GM19463 (cell line): ENCODE measurements at regions not wholly inside any gene's neighbourhood (a gene's known extent, or its start where the extent isn't known, plus 50 kb on each side); places are given as distances from the start of the nearest gene placed in this dataset.
"Not testable (repeated sequence)": the region's sequence is repeated elsewhere in the genome, so short reads cannot be mapped to it uniquely, and the experiment has no call there.

Experiments used
- ATAC-seq: cut with Tn5 transposase; IDR thresholded peaks from one replicate; pipeline ENCODE4 v1.9.1; 2021; ENCODE audit warnings: mild to moderate bottlenecking, moderate library complexity; ENCODE audit not compliant: unreplicated experiment

DNA sequence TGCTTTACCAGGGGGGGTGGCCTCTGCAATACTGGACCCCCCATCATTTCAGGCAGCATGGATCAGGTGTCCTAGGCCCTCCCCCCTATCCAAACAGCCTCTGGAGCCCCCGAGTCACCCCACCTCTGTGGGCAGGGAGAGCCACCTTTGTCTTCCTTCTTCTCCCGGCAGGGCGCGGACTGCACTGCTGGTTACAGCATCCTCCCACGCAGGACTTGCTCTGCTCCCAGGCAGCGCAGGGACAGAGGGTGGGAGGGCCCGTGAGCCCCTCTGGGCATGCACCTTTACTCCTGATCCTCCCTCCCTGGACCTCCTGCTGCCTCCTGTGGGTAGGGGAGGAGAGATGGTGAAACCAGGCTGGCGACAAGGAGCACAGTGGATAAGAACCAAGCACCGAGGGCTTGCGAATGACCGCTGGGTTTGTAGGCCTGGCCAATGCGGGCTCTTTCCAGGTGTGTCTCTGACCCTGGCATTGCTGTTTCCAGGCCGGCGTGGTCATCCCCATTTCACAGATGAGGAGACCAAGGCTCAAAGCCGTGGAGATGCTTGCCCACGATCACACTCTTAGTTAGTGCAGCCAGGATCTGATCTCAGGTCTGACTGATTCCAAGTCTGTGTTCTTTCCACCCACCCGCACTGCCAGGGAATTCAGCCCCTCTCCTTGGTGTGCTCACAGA, 73.6 kb upstream of the TARDBP start:
- ATAC-seq, result no peak

DNA sequence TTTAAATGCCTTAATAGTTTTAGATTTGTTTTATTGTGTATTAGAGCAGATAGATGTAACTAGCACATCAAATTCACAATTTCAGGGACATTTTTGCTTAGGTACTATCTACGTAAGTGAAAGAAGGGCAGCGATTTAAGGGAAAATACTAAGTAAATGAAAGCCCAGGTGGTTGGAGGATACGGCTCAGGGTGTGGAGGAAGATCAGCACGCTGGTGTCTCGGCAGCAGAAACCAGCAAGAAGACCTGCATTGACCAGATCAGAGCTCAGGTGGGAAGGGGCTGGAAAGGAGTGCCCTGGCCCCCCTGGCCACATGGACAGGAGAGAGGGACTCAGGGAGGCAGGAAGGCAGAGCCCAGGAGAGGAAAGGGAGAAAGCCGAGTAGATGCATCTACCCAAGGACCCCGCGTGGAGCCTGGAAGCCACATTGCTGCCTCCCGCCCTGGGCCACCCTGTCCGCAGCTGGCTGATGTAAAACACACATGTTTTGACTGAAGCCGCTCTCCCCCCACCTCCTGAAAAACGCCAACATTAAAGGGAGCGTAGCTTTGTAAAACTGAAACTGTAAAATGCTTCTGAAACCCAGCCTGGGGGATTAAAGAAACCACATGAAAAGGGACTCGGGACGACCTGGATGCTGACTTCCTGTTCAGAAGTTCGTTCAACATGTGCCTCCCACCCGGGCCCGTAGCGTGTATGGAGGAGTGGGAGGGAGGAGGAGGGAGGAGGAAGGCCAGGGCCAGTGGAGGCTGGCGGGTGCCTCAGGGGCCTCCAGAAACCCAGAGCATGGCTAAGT, 72.6 kb upstream of the TARDBP start:
- peak; percentile 88 for ATAC-seq

DNA sequence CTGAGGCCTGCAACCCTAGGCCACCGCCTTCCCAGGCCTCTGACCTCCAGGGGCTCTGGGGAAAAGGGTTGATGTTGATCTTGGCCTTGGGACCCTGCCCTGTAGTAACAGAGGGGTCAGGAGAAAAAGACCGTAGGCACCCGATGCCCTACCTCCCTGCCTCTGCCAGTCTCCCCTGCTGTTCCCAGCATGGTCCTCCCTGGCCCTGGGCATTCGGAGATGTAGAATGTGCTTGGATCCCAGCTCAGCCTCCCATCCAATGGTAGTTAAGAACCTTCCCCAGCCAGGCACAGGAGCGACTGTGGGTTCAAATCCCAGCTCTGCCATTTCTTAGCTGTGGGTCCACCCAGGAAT, 72.0 kb upstream of the TARDBP start:
- no peak for ATAC-seq

DNA sequence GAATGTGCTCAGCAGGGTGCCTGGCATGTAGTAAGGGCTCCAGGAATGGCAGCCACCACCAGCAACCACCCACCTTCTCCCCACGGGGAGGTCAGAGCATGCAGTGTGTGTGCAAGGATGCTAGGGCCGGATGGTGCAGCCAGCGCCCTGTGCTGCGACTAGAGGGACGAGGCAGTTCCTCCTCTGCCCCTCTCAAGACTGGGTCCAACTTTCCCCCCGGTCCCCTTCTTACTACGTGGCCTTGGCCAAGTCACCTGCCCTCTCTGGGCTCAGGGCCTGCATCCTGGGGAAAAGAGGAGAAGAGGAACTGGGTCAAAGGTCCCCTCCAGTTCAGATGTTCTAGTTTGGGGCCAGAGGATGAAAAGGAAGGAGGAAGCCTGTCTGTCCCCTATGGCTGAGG, 71.6 kb upstream of the TARDBP start:
- ATAC-seq, result no peak

DNA sequence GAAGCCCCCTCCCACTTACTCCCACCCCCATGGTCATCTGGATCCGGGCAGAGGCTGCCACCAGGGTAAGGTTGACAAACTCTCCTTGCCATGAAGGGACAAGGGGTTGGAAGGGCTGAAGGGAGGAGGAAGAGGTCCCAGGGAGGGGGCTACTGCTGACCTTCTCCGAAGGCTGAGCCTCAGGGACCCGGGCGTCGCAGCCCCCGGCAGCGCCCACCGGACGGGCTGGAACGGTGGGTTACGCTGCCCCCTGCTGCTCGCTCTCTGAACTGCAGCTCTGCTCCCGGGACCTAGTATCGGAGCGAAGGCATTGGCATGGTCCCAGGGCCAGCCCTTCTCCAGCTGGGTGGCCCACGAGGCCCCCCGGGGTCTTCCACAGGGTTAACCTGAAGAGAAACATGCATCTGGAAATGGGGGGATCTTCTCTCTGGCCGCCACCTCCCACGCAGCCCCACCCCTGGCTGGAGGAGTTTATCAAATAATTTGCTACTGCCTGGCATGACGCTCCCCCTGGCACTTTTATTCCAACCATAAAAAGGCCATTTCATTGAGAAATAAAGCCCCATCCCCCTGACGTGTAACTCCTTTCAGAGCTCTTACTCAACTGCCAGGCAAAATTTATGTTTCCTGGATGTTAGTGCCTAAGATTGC, 70.4 kb upstream of the TARDBP start:
- no peak for ATAC-seq

DNA sequence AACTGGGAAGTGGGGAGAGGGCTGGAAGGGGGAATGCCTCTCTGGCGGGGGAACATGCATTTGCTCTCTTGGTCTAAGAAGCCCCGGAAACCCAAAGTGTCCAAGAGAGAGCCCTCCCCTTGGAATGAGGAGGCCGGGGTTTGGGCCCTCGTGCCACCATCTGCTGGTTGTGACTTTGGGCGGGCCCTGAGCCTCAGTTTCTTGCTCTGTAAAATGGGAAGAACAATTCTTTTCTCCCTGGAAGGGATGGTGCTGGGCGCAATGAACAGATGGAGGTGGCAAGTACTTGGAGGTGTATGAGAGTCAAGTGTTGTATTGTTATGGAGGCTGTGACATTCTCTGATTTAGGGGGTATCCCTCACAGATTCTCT, 69.9 kb upstream of the TARDBP start:
- no peak for ATAC-seq

DNA sequence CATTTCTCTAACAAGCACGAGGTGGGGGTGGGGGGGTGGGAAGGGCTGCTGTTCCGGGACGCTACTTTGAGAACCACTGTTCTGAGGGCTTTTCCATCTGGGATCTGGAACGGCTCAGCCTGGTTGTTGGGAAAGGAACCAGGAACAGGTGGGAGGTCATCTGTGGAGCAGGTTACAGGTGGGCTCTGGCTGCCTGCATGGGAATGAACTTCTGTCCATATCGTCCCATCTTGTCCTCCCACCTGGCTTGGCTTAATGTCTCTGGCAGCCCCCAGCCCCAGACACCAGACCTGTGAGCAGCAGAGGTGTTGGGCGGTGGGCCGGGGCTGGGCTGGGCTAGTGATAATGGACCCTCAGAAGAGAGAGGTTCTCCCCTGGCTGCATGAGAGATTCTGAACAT, 69.4 kb upstream of the TARDBP start:
- no peak for ATAC-seq

DNA sequence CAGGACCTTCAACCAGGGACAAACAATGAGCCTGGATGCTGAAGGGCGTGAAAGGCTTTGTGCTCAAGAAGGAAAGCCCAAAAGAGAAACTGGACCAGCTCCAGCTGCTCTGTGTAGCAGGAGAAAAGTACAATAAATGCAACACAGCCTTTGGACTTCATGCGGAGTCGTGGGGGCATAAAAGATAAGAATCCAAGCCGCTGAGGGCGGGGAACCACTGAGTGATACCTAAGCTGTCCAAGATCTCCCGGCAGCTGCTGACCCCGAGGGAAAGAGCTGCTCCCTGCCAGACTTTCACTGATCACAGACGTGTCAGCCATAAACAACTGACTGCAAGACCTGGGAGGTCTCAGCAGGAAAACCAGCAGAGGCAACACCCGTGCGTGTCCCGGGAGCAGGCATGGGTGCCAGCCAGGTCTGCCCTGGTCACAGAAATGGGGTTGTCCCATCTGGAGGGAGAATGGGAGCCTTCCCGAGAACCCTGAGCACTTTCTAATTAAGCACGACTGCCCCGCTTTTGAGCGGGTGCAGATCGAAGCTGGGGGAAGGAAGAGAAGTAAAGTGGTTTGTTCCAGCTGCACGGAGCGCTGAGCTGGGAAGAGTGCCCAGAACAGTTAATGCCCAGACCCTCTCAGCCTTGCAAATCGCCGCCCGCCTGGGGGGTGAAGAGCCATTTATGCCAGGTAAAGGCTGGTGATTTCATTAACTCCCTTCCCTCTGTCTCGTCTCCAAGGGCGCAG, 68.3 kb upstream of the TARDBP start:
- no peak for ATAC-seq

DNA sequence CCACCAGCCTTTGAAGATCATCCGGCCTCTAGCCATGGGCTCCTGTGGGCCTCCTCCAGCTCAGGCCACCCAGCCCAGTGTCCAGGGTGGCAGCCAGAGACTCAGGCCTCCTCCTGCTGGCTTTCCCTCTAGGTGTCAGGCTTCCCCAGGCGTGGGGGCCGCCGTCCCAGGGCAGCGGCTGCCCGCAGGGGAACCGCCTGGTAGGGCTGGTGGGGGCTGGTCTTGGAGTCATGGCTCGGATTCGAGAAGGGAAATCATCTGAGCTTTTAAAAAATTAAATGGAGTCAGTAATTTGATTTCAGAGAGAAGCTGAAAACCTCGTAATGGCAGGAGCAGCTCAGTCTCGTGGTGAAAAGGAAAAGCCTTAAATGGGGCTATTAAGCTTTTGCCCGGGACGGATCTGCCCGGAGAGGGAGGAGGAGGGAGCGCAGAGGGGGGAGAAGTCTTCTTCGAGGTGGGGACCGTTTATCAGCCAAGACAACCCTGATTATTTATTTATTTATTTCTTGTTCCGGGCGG, 66.4 kb upstream of the TARDBP start:
- ATAC-seq, result no peak

DNA sequence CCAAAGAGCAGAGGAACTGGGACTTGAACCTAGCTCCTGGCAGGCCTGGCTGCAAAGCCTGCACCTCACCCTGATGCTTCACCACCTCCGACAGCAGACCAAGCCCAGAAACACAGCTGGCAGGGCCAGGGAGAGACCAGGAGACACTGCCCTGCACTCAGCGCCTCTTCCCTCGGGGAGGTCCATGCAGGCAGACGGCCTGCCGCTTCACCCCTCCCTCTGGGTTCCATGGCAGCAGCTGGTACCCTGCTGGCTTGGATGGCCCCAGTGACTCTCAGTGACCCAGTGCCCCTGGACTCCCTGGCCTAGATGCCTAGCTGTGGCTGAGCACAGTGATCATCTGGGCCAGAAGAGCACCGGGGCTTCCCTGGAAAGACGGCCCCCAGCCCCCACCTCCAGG, 65.3 kb upstream of the TARDBP start:
- no peak for ATAC-seq

DNA sequence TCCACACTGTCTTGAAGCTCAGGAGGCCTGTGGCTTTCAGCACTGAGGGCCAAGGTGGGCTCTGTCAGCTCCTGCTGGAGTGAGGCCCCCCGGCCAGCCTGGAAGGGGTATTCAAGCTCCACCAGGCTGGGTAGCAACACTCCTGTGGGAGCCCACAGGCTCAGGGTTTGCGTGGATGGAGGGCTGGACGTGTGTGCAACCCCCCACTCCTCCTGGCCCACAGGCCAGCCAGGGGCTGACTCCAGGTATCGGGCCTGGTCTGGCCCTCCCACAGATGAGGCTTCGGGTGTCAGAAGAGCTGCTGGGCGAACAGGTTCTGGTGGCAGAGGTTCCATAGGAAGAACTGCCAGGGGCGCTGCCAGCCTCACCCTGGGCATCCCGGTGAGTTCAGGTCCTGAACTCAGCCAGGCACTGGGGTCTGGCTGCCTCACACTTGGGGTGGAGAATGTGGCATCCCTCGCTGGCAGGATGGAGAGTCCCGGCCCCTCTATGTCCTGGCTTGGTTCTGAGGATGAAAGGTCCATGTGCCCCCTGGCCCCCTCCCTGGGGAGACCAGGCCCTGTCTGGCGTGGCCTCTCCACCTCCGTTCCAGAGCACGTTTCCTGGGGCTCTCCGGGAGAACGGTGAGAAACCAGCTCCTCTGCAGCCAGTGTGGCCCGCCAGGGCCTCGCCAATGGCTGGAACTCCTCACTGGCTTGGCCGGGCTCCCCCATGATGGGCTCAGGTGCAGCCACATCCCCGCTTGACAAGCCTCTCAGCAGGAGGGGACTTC, 64.6 kb upstream of the TARDBP start:
- no peak for ATAC-seq

DNA sequence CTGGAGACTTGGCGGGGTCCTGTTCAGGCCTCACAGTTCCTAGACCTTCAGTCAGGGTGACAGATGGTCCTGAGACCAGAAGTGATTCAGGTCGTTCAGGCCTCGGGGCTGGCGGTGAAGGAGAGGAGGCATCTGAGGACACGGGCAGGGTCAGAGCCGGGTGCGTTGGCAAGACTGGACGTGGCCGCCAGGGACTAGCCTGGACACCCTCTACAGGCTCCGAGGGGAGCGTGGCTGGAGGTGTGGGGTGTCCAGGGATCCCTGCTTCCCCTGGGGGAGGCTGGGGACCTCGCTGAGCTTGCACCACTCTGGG, 64.0 kb upstream of the TARDBP start:
- ATAC-seq, result no peak

DNA sequence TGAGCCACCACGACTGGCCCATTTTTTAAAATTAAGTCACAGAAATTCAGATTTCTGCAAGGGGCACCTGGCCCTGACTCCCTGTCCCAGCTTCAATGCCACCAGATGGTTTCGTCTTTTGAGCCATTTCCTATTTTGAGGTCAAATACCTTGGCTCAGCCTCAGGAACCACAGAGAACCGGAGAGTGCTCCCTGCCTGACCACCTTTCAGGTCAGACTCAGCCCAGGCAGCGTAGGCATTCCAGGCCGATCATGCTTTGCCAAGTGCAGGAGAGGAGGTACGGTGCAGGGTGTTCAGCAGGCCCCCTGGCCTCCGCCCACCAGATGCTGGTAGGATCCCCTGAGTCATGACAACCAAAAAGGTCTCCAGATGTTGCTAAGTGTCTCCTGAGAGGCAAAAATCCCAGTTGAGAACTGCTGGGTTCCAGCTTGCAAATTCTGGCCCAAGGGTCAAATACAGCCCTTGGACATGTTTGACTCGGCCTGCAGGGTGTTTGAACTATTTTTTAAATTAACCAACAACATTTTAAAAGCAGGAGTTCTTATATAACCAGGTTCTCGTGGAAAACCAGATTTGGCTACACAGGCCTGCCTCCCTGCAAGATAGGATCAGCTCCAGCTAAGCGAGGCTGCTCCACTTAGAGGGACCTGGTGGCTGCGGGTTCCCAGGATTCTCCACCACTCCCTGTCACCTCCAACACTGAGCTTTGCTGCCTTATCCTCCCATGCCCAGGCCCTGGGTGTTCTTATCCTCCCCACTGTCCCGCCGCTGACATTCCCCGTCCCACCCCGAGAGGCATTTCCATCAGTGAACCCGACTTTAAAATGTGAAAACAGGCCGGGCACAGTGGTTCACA, 61.9 kb upstream of the TARDBP start:
- no peak for ATAC-seq

DNA sequence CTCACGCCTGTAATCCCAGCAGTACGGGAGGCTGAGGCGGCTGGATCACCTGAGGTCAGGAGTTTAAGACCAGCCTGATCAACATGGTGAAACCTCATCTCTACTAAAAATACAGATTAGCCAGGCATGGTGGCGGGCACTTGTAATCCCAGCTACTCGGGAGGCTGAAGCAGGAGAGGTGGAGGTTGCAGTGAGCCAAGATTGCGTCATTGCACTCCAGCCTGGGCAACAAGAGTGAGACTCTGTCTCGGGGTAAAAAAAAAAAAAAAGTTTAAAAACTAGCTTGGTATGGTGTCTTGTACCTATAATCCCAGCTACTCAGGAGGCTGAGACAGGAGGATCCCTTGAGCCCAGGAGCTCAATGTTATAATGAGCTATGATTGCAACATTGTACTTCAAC, 61.2 kb upstream of the TARDBP start:
- not testable (repeated sequence) for ATAC-seq

DNA sequence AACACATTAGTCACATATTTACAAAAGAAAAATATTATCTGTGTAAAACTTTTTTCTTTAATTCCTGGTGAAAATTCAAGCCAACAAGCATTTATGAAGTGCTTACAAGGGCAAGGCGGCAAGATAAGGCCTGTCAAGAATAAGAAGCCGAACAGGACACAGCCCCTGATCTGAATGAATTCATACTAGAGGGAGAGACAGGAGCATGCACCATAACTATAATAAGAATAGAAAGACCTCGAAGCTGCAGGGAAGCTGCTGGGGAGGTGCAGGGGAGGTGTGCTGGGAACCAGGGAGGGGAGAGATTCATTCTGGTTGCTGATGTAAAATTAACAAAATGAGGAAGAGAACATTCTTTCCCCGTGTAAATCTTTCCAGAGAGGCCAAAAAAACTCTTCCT, 60.5 kb upstream of the TARDBP start:
- ATAC-seq, result no peak

DNA sequence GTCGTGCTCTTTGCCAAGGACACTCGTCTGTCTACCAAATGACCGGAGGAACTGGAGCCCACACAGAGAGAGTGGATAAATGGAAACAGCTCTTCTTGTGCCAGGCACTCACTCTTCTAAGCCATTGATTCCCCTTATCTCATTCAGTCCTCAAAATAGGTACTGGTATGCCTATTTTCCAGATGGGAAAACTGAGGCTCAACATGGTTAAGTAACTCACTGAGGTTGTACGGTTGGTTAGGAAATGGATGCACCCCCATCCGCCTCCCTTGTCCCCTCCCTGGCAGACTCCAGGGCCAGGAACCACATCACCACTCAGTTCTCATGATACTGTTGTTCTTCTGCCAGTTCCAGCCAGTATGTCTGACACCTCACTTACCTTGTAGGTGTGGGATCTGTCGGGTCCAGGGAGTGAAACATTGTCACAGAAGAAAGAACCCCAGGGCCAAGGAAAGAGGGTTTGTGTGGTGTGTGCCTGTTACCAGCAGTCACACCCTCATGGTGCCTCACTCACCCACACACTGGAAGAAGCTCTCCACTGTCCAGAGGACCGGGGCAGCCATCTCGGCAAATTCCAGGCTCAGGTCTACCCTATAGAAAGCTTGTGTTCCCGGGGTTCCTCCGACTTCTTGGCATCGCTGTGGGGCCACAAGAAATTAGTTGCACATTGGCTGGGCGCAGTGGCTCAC, 58.8 kb upstream of the TARDBP start:
- ATAC-seq, result no peak

DNA sequence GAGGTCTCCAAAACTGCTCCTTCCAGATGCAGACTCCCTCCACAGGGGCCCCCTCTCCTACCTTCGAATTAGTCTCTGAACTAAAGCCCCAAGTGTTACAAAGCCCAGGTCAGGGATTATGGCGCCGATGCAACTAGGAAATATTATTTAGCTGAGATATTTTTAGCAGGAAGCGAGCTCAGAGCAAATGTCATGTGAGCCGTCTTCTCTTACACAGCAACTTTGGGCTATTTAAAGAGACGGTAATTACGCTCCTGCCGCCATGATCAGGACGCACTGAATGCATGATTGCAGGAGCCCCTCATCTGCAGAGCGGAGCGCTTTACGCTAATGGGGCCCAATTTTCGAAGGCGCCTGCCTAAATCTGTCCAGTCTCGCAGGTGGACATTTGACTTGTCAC, 55.3 kb upstream of the TARDBP start:
- no peak for ATAC-seq

DNA sequence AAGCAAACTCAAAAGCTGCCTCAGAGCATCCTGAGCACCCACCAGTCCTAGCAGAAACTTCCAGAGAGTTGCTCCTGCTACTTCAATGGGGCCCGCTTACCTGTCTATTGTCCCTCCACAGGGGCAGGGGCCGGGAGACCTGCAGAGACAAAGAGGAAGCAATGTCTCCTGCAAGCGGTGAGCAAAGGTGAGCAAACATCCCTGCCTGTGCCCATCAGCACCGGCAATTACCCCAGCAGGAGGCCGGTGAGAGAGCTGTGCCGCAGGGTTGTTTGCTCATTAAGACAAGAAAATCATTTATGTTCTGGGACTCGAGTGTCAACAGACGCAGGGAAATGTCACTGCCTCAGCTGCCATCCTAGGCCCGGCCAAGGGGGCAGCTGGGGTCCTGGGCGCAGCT, 53.8 kb upstream of the TARDBP start:
- no peak for ATAC-seq
